GM21737 (cell line): ENCODE measurements at regions not wholly inside any gene's neighbourhood (a gene's known extent, or its start where the extent isn't known, plus 50 kb on each side); places are given as distances from the start of the nearest gene placed in this dataset.

Experiments used
- ATAC-seq: cut with Tn5 transposase; IDR thresholded peaks from one replicate; pipeline ENCODE4 v1.9.1; 2021; ENCODE audit warnings: mild to moderate bottlenecking, moderate library complexity; ENCODE audit not compliant: unreplicated experiment

GRCh38 chr3:135460273-135460672 lies 505.3 kb upstream of the PPP2R3A start:
- no peak for ATAC-seq

- ATAC-seq = no peak
Measured at GRCh38 chr3:135471911-135472310, 493.6 kb upstream of the PPP2R3A start.

GRCh38 chr3:135473449-135473848 lies 492.1 kb upstream of the PPP2R3A start:
- no peak for ATAC-seq

GRCh38 chr3:135487261-135487660 lies 478.3 kb upstream of the PPP2R3A start:
- ATAC-seq = no peak

- ATAC-seq = no peak
Measured at GRCh38 chr3:135490219-135490915, 475.2 kb upstream of the PPP2R3A start.

- ATAC-seq = no peak
Measured at GRCh38 chr3:135491491-135492205, 473.9 kb upstream of the PPP2R3A start.

- no peak for ATAC-seq
Measured at GRCh38 chr3:135495891-135496290, 469.6 kb upstream of the PPP2R3A start.

GRCh38 chr3:135497979-135498378 lies 467.5 kb upstream of the PPP2R3A start:
- ATAC-seq = no peak

- ATAC-seq = no peak
Measured at GRCh38 chr3:135499426-135499825, 466.1 kb upstream of the PPP2R3A start.

GRCh38 chr3:135500034-135500433 lies 465.5 kb upstream of the PPP2R3A start:
- ATAC-seq = no peak

GRCh38 chr3:135503065-135503759 lies 462.3 kb upstream of the PPP2R3A start:
- no peak for ATAC-seq

GRCh38 chr3:135503760-135504686 lies 461.5 kb upstream of the PPP2R3A start:
- ATAC-seq = no peak

GRCh38 chr3:135513106-135514059 lies 452.1 kb upstream of the PPP2R3A start:
- no peak for ATAC-seq

GRCh38 chr3:135514060-135514448 lies 451.5 kb upstream of the PPP2R3A start:
- ATAC-seq = no peak

GRCh38 chr3:135516143-135516542 lies 449.4 kb upstream of the PPP2R3A start:
- ATAC-seq = no peak

GRCh38 chr3:135528413-135529015 lies 437.0 kb upstream of the PPP2R3A start:
- no peak for ATAC-seq

- ATAC-seq = no peak
Measured at GRCh38 chr3:135532021-135532420, 433.5 kb upstream of the PPP2R3A start.

GRCh38 chr3:135538123-135538522 lies 427.4 kb upstream of the PPP2R3A start:
- no peak for ATAC-seq

GRCh38 chr3:135539351-135539750 lies 426.2 kb upstream of the PPP2R3A start:
- no peak for ATAC-seq
